A673 (cell line): ENCODE measurements at regions not wholly inside any gene's neighbourhood (a gene's known extent, or its start where the extent isn't known, plus 50 kb on each side); places are given as distances from the start of the nearest gene placed in this dataset.

Experiments used
- BruUV-seq: library from RNA; stranded (reverse); fragments of 400-500 nt; replicated peaks from 2 replicates; lab custom pipeline; 2021; lab: Mats Ljungman, UMichigan
- CTCF ChIA-PET: fragments of 300-600 bp; sonication (Branson Sonifier 250); formaldehyde crosslinking; loops from one replicate; lab custom pipeline; 2022; ENCODE audit warnings: antibody characterized with exemption; lab: Charles Lee
- POLR2A ChIA-PET: fragments of 300-600 bp; sonication (Branson Sonifier 250); formaldehyde crosslinking; loops from one replicate; lab custom pipeline; 2022; ENCODE audit warnings: antibody characterized with exemption; ENCODE audit not compliant: low non-redundant PET; lab: Charles Lee
- DNase-seq: peaks from one replicate; pipeline ENCODE4 v3.0.0-alpha.2; 2015; ENCODE audit warnings: low spot score
- H3K27ac ChIP-seq: fragments of 200-600 bp; sonication (generic); 2 replicates; pipeline ENCODE4 v1.5.1; 2016; ENCODE audit warnings: mixed run types, low read depth, mild to moderate bottlenecking, mixed read lengths, antibody characterized with exemption, low read length; ENCODE audit not compliant: poor library complexity, severe bottlenecking
- H3K27me3 ChIP-seq: fragments of 200-600 bp; sonication (generic); replicated peaks from 2 replicates; pipeline ENCODE4 v1.6.1; 2017; ENCODE audit warnings: mixed run types, low read depth, mild to moderate bottlenecking, mixed read lengths, antibody characterized with exemption, low read length; ENCODE audit not compliant: insufficient read depth, poor library complexity
- H3K36me3 ChIP-seq: fragments of 200-600 bp; sonication (generic); 2 replicates; pipeline ENCODE4 v1.6.1; 2016; ENCODE audit warnings: mixed run types, mild to moderate bottlenecking, mixed read lengths, antibody characterized with exemption, low read length; ENCODE audit not compliant: insufficient read depth, poor library complexity, severe bottlenecking
- H3K4me1 ChIP-seq: fragments of 200-600 bp; sonication (generic); 2 replicates; pipeline ENCODE4 v1.6.1; 2017; ENCODE audit warnings: mixed run types, mild to moderate bottlenecking, mixed read lengths, antibody characterized with exemption, low read length; ENCODE audit not compliant: insufficient read depth, poor library complexity, severe bottlenecking
- H3K4me3 ChIP-seq: fragments of 200-600 bp; sonication (generic); 2 replicates; pipeline ENCODE4 v1.5.1; 2016; ENCODE audit warnings: low read depth, mixed run types, mild to moderate bottlenecking, mixed read lengths, low read length; ENCODE audit not compliant: poor library complexity, severe bottlenecking
- H3K9me3 ChIP-seq: fragments of 200-600 bp; sonication (generic); 2 replicates; pipeline ENCODE4 v1.6.1; 2016; ENCODE audit warnings: mixed run types, low read depth, mild to moderate bottlenecking, mixed read lengths, antibody characterized with exemption, low read length; ENCODE audit not compliant: poor library complexity, severe bottlenecking
- CTCF ChIP-seq: fragments of 300-800, 200-600 bp; sonication (generic); conservative IDR thresholded peaks from 2 replicates; pipeline ENCODE4 v1.5.1; 2017; ENCODE audit warnings: low read depth, mild to moderate bottlenecking, antibody characterized with exemption, low read length, moderate library complexity, mixed read lengths
- EZH2 ChIP-seq: fragments of 200-600 bp; sonication (generic); IDR thresholded peaks from 2 replicates; pipeline ENCODE4 v1.6.1; 2017; ENCODE audit warnings: borderline replicate concordance, low read depth, mild to moderate bottlenecking, mixed read lengths, antibody characterized with exemption, low read length; ENCODE audit not compliant: poor library complexity, severe bottlenecking
- intact Hi-C: fragments of 100-400 bp; cut with micrococcal nuclease; formaldehyde crosslinking; loops from one replicate; pipeline ENCODE4 v1.10.0; 2022; ENCODE audit not compliant: unreplicated experiment

GRCh38 chr4:127479031-127479622, 153.6 kb upstream of the INTU start:
- CTCF ChIA-PET: no interaction called here
- TF ChIP-seq EZH2: no peak
- peak; percentile 72 for TF ChIP-seq CTCF
- no TSS peak for BruUV-seq
- no peaks in the 10 kb centered on the region for H3K4me1 ChIP-seq
- peak; percentile 61 for DNase-seq
- H3K9me3 ChIP-seq: no peaks in the 10 kb centered on the region
- no peaks in the 10 kb centered on the region for H3K36me3 ChIP-seq
- POLR2A ChIA-PET: interaction anchor here (0.7 kb wide), 1 partner anchor 283 kb away, joined by 3 read pairs; no protein-coding TSS in a partner anchor
- intact Hi-C loops: loop anchor here (2.0 to 10.0 kb wide), 4 partner anchors 60 to 1014 kb away; no protein-coding TSS in a partner anchor
- H3K27me3 ChIP-seq: no peaks in the 10 kb centered on the region
- no peak overlapping the region for H3K4me3 ChIP-seq
- no peak overlapping the region for H3K27ac ChIP-seq

GRCh38 chr4:127482049-127482448, 150.7 kb upstream of the INTU start:
- no peaks in the 10 kb centered on the region for H3K36me3 ChIP-seq
- no peaks in the 10 kb centered on the region for H3K4me1 ChIP-seq
- POLR2A ChIA-PET: no interaction called here
- intact Hi-C loops: no loop called here
- no TSS peak for BruUV-seq
- no peaks in the 10 kb centered on the region for H3K9me3 ChIP-seq
- H3K4me3 ChIP-seq: no peak overlapping the region
- H3K27ac ChIP-seq: no peak overlapping the region
- TF ChIP-seq EZH2 (no peak), CTCF (no peak)
- no peak for DNase-seq
- H3K27me3 ChIP-seq: no peaks in the 10 kb centered on the region
- CTCF ChIA-PET: no interaction called here

GRCh38 chr4:127484117-127484516, 148.6 kb upstream of the INTU start:
- no peaks in the 10 kb centered on the region for H3K4me1 ChIP-seq
- H3K27ac ChIP-seq: no peak overlapping the region
- ChIA-PET CTCF (no interaction called here), POLR2A (no interaction called here)
- TF ChIP-seq CTCF (no peak), EZH2 (no peak)
- no peaks in the 10 kb centered on the region for H3K27me3 ChIP-seq
- BruUV-seq: no TSS peak
- intact Hi-C loops: no loop called here
- no peak overlapping the region for H3K4me3 ChIP-seq
- no peak for DNase-seq
- H3K36me3 ChIP-seq: no peaks in the 10 kb centered on the region
- H3K9me3 ChIP-seq: no peaks in the 10 kb centered on the region
